AG09319 (cell line): ENCODE measurements at regions not wholly inside any gene's neighbourhood (a gene's known extent, or its start where the extent isn't known, plus 50 kb on each side); places are given as distances from the start of the nearest gene placed in this dataset.

ENCODE experiments used
- DNase-seq: peaks from one replicate; pipeline ENCODE4 v3.0.0-alpha.2; 2010; ENCODE audit warnings: low read depth; ENCODE audit errors: extremely low read depth
- CTCF ChIP-seq: IDR thresholded peaks from 2 replicates; pipeline ENCODE4 v1.5.1; 2011; ENCODE audit warnings: low read depth, mild to moderate bottlenecking, inconsistent platforms, low read length, moderate library complexity

GRCh38 chr12:90021795-90022440 lies 313.3 kb upstream of the ATP2B1 start:
- TF ChIP-seq CTCF, result no peak
- DNase-seq, result no peak

- TF ChIP-seq CTCF, result no peak
- no peak for DNase-seq
Observed at GRCh38 chr12:90020881-90021280, 312.2 kb upstream of the ATP2B1 start.

- DNase-seq, result no peak
- TF ChIP-seq CTCF, result no peak
Observed at GRCh38 chr12:90020436-90020835, 311.8 kb upstream of the ATP2B1 start.

- no peak for DNase-seq
- no peak for TF ChIP-seq CTCF
Observed at GRCh38 chr12:90020014-90020413, 311.4 kb upstream of the ATP2B1 start.

GRCh38 chr12:90017316-90017715 lies 308.7 kb upstream of the ATP2B1 start:
- no peak for TF ChIP-seq CTCF
- DNase-seq, result no peak

GRCh38 chr12:90015228-90015627 lies 306.6 kb upstream of the ATP2B1 start:
- no peak for DNase-seq
- no peak for TF ChIP-seq CTCF

- peak; percentile 4 for TF ChIP-seq CTCF
- DNase-seq, result no peak
Observed at GRCh38 chr12:90013409-90013808, 304.8 kb upstream of the ATP2B1 start.
